Neural cell (in vitro differentiated cells): ENCODE measurements at regions not wholly inside any gene's neighbourhood (a gene's known extent, or its start where the extent isn't known, plus 50 kb on each side); places are given as distances from the start of the nearest gene placed in this dataset.

Experiments used
- H2AFZ ChIP-seq: fragments of 200-600, 300-800 bp; sonication (generic), shearing (Covaris generic); 2 replicates; pipeline ENCODE4 v1.6.0; 2014; ENCODE audit warnings: low read depth, mild to moderate bottlenecking, antibody characterized with exemption, low read length, moderate library complexity
- H3F3A ChIP-seq: fragments of 200-600 bp; shearing (Covaris generic); 2 replicates; pipeline ENCODE4 v1.6.1; 2016; ENCODE audit warnings: mild to moderate bottlenecking, moderate library complexity, mixed read lengths, antibody characterized with exemption, low read length; ENCODE audit not compliant: insufficient read depth, poor library complexity, severe bottlenecking
- H3K27ac ChIP-seq: fragments of 200-600, 300-800 bp; sonication (generic), shearing (Covaris generic); 2 replicates; pipeline ENCODE4 v1.5.1; 2014; ENCODE audit warnings: mild to moderate bottlenecking, low read length, moderate library complexity
- H3K27me3 ChIP-seq: fragments of 300-800, 200-600 bp; sonication (generic), shearing (Covaris generic); 2 replicates; pipeline ENCODE4 v1.6.0; 2014; ENCODE audit warnings: mild to moderate bottlenecking, low read depth, low read length, moderate library complexity; ENCODE audit not compliant: insufficient read depth
- H3K36me3 ChIP-seq: fragments of 300-800, 200-600 bp; sonication (generic), shearing (Covaris generic); 2 replicates; pipeline ENCODE4 v1.5.1; 2014; ENCODE audit warnings: mild to moderate bottlenecking, antibody characterized with exemption, low read length, moderate library complexity; ENCODE audit not compliant: insufficient read depth
- H3K4me2 ChIP-seq: fragments of 300-800, 200-600 bp; sonication (generic), shearing (Covaris generic); 2 replicates; pipeline ENCODE4 v1.6.0; 2014; ENCODE audit warnings: mild to moderate bottlenecking, low read length
- H3K4me3 ChIP-seq: fragments of 300-800, 200-600 bp; sonication (generic), shearing (Covaris generic); 2 replicates; pipeline ENCODE4 v1.5.1; 2014; ENCODE audit warnings: mild to moderate bottlenecking, low read length, moderate library complexity
- H3K79me2 ChIP-seq: fragments of 200-600 bp; shearing (Covaris generic); replicated peaks from 2 replicates; pipeline ENCODE4 v1.6.0; 2014; ENCODE audit warnings: mild to moderate bottlenecking, low read length, moderate library complexity; ENCODE audit not compliant: insufficient read depth
- H3K9ac ChIP-seq: fragments of 300-800, 200-600 bp; sonication (generic), shearing (Covaris generic); 2 replicates; pipeline ENCODE4 v1.6.1; 2016; ENCODE audit warnings: mild to moderate bottlenecking, low read length, mixed read lengths
- H3K9me2 ChIP-seq: fragments of 200-600 bp; shearing (Covaris generic); 2 replicates; pipeline ENCODE4 v1.6.1; 2016; ENCODE audit warnings: mild to moderate bottlenecking, low read length, mixed read lengths; ENCODE audit not compliant: insufficient read depth
- H3K9me3 ChIP-seq: fragments of 200-600, 300-800 bp; sonication (generic), shearing (Covaris generic); 2 replicates; pipeline ENCODE4 v1.6.1; 2016; ENCODE audit warnings: mild to moderate bottlenecking, mixed run types, low read length, moderate library complexity, mixed read lengths
- H4K20me1 ChIP-seq: fragments of 200-600 bp; shearing (Covaris generic); 2 replicates; pipeline ENCODE4 v1.6.1; 2016; ENCODE audit warnings: mild to moderate bottlenecking, mixed run types; ENCODE audit not compliant: insufficient read depth
- EP300 ChIP-seq: fragments of 450-650 bp; conservative IDR thresholded peaks from 2 replicates; pipeline ENCODE4 v1.6.1; 2014; ENCODE audit warnings: antibody characterized with exemption, mild to moderate bottlenecking, moderate library complexity; ENCODE audit not compliant: poor library complexity, severe bottlenecking
- EZH2 ChIP-seq: fragments of 200-600, 300-800 bp; shearing (Covaris generic), sonication (generic); IDR thresholded peaks from 2 replicates; pipeline ENCODE4 v1.6.1; 2014; ENCODE audit warnings: antibody characterized with exemption, low read length, borderline replicate concordance, mild to moderate bottlenecking; ENCODE audit not compliant: insufficient read depth, poor library complexity, severe bottlenecking
- MXI1 ChIP-seq: fragments of 450-650 bp; conservative IDR thresholded peaks from 2 replicates; pipeline ENCODE4 v1.6.1; 2014; ENCODE audit warnings: antibody characterized with exemption, mild to moderate bottlenecking; ENCODE audit not compliant: poor library complexity, severe bottlenecking
- POLR2AphosphoS5 ChIP-seq: IDR thresholded peaks from 2 replicates; pipeline ENCODE4 v1.6.1; 2012
- RAD21 ChIP-seq: fragments of 450-650 bp; conservative IDR thresholded peaks from 2 replicates; pipeline ENCODE4 v1.6.1; 2014; ENCODE audit warnings: antibody characterized with exemption, mild to moderate bottlenecking, moderate library complexity
- SMC3 ChIP-seq: fragments of 450-650 bp; conservative IDR thresholded peaks from 2 replicates; pipeline ENCODE4 v1.6.1; 2014; ENCODE audit warnings: antibody characterized with exemption, mild to moderate bottlenecking, moderate library complexity; ENCODE audit not compliant: poor library complexity
- TAF1 ChIP-seq: IDR thresholded peaks from 2 replicates; pipeline ENCODE4 v1.6.1; 2012; ENCODE audit warnings: low read depth
- TF ChIP-seq, protein P1 (sequence below): IDR thresholded peaks from 2 replicates; pipeline ENCODE4 v1.6.1; 2012; ENCODE audit warnings: borderline replicate concordance
- TF ChIP-seq, protein P2 (sequence below): fragments of 450-650 bp; IDR thresholded peaks from 2 replicates; pipeline ENCODE4 v1.5.1; 2014; ENCODE audit warnings: antibody characterized with exemption, mild to moderate bottlenecking, moderate library complexity; ENCODE audit not compliant: poor library complexity, severe bottlenecking

DNA sequence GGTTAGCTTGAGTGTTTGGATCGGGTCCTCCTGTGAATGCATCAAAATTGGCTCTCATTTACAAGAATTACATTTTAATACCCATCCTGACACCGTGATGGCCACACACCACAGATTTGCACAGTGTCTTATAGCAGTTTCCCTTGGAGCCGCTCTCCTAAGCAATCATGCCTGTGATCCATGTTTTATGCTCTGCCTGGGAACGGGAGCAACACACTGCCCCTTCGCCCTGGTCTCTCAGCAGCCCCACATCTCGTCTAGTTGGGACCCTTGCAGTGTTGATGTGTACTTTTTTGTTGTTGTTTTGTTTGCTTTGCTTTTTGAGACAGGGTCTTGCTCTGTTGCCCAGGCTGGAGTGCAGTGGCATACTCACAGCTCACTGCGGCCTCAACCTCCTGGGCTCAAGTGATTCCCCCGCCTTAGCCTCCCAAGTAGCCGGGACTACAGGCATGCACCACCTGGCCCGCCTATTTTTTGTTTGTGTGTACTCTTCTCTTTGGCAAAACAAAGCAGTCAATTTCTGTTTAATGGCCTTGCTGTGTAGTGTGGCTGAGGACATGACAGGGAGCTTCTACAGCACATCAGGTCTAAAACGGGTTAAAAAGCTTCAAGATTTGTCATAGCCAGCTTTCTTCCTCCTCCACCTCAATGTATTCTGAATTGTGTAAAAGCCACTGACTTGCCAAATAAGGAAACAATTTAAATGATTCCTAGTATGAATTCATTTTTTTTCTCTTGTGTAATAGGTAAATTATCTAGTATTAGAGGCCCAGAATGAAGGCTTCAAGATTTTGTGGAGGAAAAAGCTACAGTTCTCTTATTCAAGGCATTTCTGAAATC, 101.6 kb upstream of the TBCA start:
- no peaks in the 10 kb centered on the region for H3K9me3 ChIP-seq
- H2AFZ ChIP-seq, result no peak overlapping the region
- no peaks in the 10 kb centered on the region for H4K20me1 ChIP-seq
- no peaks in the 10 kb centered on the region for H3K79me2 ChIP-seq
- H3K9ac ChIP-seq, result no peak overlapping the region
- no peaks in the 10 kb centered on the region for H3K9me2 ChIP-seq
- H3K36me3 ChIP-seq, result no peaks in the 10 kb centered on the region
- H3K4me2 ChIP-seq, result no peak overlapping the region
- H3F3A ChIP-seq, result no peaks in the 10 kb centered on the region
- H3K27ac ChIP-seq, result no peak overlapping the region
- H3K4me3 ChIP-seq, result no peak overlapping the region
- peaks cover 5% of the 10 kb centered on the region for H3K27me3 ChIP-seq
- TF ChIP-seq, protein P1, sequence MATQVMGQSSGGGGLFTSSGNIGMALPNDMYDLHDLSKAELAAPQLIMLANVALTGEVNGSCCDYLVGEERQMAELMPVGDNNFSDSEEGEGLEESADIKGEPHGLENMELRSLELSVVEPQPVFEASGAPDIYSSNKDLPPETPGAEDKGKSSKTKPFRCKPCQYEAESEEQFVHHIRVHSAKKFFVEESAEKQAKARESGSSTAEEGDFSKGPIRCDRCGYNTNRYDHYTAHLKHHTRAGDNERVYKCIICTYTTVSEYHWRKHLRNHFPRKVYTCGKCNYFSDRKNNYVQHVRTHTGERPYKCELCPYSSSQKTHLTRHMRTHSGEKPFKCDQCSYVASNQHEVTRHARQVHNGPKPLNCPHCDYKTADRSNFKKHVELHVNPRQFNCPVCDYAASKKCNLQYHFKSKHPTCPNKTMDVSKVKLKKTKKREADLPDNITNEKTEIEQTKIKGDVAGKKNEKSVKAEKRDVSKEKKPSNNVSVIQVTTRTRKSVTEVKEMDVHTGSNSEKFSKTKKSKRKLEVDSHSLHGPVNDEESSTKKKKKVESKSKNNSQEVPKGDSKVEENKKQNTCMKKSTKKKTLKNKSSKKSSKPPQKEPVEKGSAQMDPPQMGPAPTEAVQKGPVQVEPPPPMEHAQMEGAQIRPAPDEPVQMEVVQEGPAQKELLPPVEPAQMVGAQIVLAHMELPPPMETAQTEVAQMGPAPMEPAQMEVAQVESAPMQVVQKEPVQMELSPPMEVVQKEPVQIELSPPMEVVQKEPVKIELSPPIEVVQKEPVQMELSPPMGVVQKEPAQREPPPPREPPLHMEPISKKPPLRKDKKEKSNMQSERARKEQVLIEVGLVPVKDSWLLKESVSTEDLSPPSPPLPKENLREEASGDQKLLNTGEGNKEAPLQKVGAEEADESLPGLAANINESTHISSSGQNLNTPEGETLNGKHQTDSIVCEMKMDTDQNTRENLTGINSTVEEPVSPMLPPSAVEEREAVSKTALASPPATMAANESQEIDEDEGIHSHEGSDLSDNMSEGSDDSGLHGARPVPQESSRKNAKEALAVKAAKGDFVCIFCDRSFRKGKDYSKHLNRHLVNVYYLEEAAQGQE, result no peak

DNA sequence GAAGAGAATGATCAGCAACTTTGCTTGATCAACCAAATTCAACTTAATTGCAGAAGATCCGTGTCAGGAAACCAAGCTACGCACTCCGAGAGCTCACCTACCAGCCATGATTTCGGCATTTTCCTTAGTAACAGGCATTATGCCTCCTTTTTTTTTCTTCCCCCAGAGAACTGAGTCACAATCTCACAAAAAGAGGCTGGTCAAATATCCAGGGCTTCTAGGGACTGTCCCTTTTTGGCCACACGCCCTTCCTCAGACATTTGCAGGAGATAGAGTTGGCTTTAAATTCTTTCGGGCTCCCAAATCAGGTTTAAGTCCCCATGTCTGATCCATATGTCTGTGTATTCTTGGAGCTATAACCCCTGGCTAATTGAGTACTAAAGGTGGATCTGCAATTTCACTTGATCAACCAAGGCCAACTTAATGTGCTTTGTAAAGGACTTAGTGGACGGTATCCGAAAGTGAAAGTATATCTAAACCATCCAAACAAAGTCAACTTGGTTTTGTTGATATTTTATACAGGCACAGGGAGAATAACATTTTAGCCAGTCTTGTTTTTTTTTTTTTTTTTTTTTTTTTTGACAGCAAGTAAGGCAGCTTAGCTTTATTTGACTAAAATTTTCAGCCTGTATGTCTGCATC, 100.8 kb upstream of the TBCA start:
- Histone ChIP-seq H3K79me2 (no peaks in the 10 kb centered on the region), H3K27ac (no peak overlapping the region), H3K9me3 (no peaks in the 10 kb centered on the region), H3K4me3 (no peak overlapping the region), H3K36me3 (no peaks in the 10 kb centered on the region), H3F3A (no peaks in the 10 kb centered on the region), H3K27me3 (peaks cover 5% of the 10 kb centered on the region), H3K4me2 (no peak overlapping the region), H4K20me1 (no peaks in the 10 kb centered on the region), H3K9me2 (no peaks in the 10 kb centered on the region), H3K9ac (no peak overlapping the region), H2AFZ (no peak overlapping the region)
- TF ChIP-seq SMC3 (no peak), RAD21 (no peak)

DNA sequence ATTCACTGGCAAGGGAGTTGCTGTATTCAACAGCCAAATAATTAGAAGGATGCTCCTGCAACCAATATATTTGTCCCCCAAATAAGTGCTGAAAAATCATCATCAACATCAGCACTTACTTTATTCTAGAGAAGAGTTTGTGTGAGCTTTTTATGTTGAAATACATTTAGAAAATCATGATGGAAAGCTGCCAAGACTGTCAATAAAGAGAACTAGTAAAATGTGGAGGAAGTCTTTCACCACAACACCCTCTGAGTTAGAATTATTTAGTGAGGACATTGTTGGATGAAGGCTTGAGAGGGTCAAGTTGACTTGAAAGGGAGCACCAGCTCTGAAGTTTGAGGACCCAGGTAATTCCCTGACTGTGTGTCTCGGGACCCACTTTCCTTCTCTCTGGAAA, 100.2 kb upstream of the TBCA start:
- Histone ChIP-seq H3K9me2 (no peaks in the 10 kb centered on the region), H3K79me2 (no peaks in the 10 kb centered on the region), H3K4me3 (no peak overlapping the region), H3K36me3 (no peaks in the 10 kb centered on the region), H3F3A (no peaks in the 10 kb centered on the region), H3K9me3 (no peaks in the 10 kb centered on the region), H3K4me2 (no peak overlapping the region), H3K27me3 (peaks cover 5% of the 10 kb centered on the region), H3K27ac (no peak overlapping the region), H2AFZ (no peak overlapping the region), H4K20me1 (no peaks in the 10 kb centered on the region), H3K9ac (no peak overlapping the region)
- TF ChIP-seq EZH2, result no peak
- TF ChIP-seq, protein P1, result no peak
- TF ChIP-seq TAF1, result no peak
- no peak for TF ChIP-seq SMC3
- TF ChIP-seq, protein P2, sequence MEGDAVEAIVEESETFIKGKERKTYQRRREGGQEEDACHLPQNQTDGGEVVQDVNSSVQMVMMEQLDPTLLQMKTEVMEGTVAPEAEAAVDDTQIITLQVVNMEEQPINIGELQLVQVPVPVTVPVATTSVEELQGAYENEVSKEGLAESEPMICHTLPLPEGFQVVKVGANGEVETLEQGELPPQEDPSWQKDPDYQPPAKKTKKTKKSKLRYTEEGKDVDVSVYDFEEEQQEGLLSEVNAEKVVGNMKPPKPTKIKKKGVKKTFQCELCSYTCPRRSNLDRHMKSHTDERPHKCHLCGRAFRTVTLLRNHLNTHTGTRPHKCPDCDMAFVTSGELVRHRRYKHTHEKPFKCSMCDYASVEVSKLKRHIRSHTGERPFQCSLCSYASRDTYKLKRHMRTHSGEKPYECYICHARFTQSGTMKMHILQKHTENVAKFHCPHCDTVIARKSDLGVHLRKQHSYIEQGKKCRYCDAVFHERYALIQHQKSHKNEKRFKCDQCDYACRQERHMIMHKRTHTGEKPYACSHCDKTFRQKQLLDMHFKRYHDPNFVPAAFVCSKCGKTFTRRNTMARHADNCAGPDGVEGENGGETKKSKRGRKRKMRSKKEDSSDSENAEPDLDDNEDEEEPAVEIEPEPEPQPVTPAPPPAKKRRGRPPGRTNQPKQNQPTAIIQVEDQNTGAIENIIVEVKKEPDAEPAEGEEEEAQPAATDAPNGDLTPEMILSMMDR, result no peak
- TF ChIP-seq MXI1, result no peak
- TF ChIP-seq RAD21, result no peak
- TF ChIP-seq EP300, result no peak
- TF ChIP-seq POLR2AphosphoS5, result no peak
